Effector memory CD8-positive, alpha-beta T cell (primary cell): ENCODE measurements at regions not wholly inside any gene's neighbourhood (a gene's known extent, or its start where the extent isn't known, plus 50 kb on each side); places are given as distances from the start of the nearest gene placed in this dataset.
"Not testable (repeated sequence)": the region's sequence is repeated elsewhere in the genome, so short reads cannot be mapped to it uniquely, and the experiment has no call there.

Source experiments
- ATAC-seq: fragments of 150-1000 bp; cut with Tn5 transposase; replicated peaks from 2 replicates; pipeline ENCODE4 v1.10.0; 2021; ENCODE audit warnings: mild to moderate bottlenecking, moderate library complexity
- DNase-seq, 3 experiments: peaks; one replicate each; pipeline ENCODE4 v3.0.0; 2021
- H3K27ac Mint-ChIP-seq, 2 donors: one replicate each; pipeline ENCODE4 v1.8.0; 2022; ENCODE audit warnings: mild to moderate bottlenecking in 2 of 2, mixed read lengths in 2 of 2, moderate library complexity in 2 of 2
- H3K27me3 Mint-ChIP-seq, 2 donors: one replicate each; pipeline ENCODE4 v1.8.0; 2022; ENCODE audit warnings: mixed read lengths in 2 of 2
- H3K36me3 Mint-ChIP-seq: one replicate; pipeline ENCODE4 v1.8.0; 2022; ENCODE audit warnings: mild to moderate bottlenecking, moderate library complexity, mixed read lengths; ENCODE audit not compliant: insufficient read depth
- H3K4me1 Mint-ChIP-seq, 2 donors: one replicate each; pipeline ENCODE4 v1.8.0; 2022; ENCODE audit warnings: low read depth in 2 of 2, mixed read lengths in 2 of 2
- H3K4me3 Mint-ChIP-seq, 2 donors: one replicate each; pipeline ENCODE4 v1.8.0; 2022; ENCODE audit warnings: mild to moderate bottlenecking in 2 of 2, mixed read lengths in 2 of 2, moderate library complexity in 2 of 2
- H3K9me3 Mint-ChIP-seq, 2 donors: one replicate each; pipeline ENCODE4 v1.8.0; 2022; ENCODE audit warnings: mixed read lengths in 2 of 2

DNA sequence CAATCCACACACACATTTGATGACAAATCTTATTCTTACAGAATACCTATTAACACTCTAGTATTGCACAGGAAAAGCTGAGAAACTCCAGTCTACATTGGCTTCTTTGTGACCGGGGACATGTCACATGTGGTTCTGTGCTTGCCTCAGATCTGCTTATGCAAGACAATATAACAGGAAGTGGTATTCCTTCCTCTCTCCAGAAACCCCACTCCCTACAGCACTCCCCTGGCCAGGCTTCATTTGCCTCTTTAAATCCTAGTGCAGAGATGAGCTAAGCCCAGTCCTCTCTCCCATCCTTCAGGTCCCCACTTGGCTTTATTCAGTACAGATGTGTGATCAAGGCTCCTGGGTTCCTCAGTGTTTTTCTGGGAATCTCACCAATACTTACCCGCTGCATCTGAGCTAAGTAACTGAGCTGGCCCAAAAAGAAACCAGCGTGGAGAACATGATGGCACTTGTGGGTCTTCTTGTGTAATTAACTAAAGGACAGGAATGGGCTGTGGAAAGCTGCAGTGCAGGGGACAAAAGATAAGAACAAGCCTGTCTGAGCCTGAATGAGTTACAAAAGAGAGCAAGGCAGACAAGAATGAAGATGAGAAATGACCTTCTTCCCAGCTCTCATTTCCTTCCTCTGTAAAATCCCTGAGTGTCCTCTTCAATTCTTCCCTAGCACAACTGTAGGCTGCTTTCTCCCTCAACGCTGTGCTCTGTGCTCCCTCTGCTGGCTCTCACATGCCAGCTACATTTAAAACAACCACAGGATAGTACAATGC lies 105.6 kb downstream of the HNRNPD start:
- ATAC-seq (peak; percentile 92), DNase-seq (peak; percentile 16 to 21 (median 21))
- peaks cover 8 to 10% of the 10 kb centered on the region in 2 donors for H3K4me1 Mint-ChIP-seq
- no peak overlapping the region for H3K4me3 Mint-ChIP-seq
- no peaks in the 10 kb centered on the region for H3K9me3 Mint-ChIP-seq
- H3K36me3 Mint-ChIP-seq: no peaks in the 10 kb centered on the region
- H3K27me3 Mint-ChIP-seq: peaks cover 8 to 32% of the 10 kb centered on the region in 2 donors
- H3K27ac Mint-ChIP-seq: no peak overlapping the region

GRCh38 chr4:82267506-82267905 lies 106.3 kb downstream of the HNRNPD start:
- no peak overlapping the region for H3K27ac Mint-ChIP-seq
- ATAC-seq (no peak), DNase-seq (no peak)
- H3K4me1 Mint-ChIP-seq: peaks cover 8 to 10% of the 10 kb centered on the region in 2 donors
- peaks cover 9 to 26% of the 10 kb centered on the region in 2 donors for H3K27me3 Mint-ChIP-seq
- no peaks in the 10 kb centered on the region for H3K9me3 Mint-ChIP-seq
- no peaks in the 10 kb centered on the region for H3K36me3 Mint-ChIP-seq
- H3K4me3 Mint-ChIP-seq: no peak overlapping the region

DNA sequence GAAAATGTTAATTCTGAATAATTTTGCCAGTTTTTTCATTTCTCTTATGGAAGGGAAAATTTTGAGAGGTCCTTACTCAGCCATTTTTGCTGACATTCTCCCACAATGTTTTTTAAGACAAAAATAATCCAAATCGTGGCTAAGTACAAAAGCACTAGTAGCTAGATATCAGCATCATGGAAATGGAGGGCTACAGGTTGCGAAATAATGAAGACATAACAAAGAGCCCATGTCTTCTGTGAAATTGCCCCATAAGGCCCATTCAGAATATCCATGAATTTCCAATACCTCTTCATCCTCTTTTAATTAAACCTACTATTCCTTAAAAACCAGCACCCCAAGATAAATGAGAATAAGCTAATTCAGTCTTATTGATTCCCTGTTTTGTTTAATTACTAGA lies 107.4 kb downstream of the HNRNPD start:
- H3K27me3 Mint-ChIP-seq: peaks cover 9 to 34% of the 10 kb centered on the region in 2 donors
- peaks cover 8 to 10% of the 10 kb centered on the region in 2 donors for H3K4me1 Mint-ChIP-seq
- no peak overlapping the region for H3K27ac Mint-ChIP-seq
- no peak for ATAC-seq
- H3K36me3 Mint-ChIP-seq: no peaks in the 10 kb centered on the region
- no peak for DNase-seq
- no peak overlapping the region for H3K4me3 Mint-ChIP-seq
- H3K9me3 Mint-ChIP-seq: no peaks in the 10 kb centered on the region

DNA sequence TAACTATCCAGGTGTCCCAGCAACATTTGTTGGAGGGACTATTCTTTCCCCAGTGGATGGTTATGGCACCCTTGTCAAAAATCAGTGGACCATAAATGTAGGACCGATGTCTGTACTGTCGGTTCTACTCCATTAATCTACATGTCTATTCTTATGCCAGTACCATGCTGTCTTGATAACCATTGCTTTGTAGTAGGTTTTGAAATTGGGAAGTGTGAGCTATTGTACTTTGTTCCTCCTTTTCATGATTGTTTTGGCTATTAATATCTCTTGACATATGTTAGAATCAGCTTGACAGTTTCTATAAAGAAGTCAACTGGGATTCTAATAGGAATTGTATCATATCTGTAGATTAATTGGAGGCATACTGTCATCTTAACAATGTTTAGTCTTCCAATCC lies 112.7 kb downstream of the HNRNPD start:
- no peaks in the 10 kb centered on the region for H3K36me3 Mint-ChIP-seq
- ATAC-seq: no peak
- H3K4me1 Mint-ChIP-seq: no peaks in the 10 kb centered on the region
- no peaks in the 10 kb centered on the region for H3K9me3 Mint-ChIP-seq
- H3K27me3 Mint-ChIP-seq: peaks cover 22 to 29% of the 10 kb centered on the region in 2 donors
- DNase-seq: no peak
- no peak overlapping the region for H3K27ac Mint-ChIP-seq
- H3K4me3 Mint-ChIP-seq: no peak overlapping the region

- Mint-ChIP-seq H3K9me3 (no peaks in the 10 kb centered on the region), H3K4me1 (no peaks in the 10 kb centered on the region), H3K36me3 (no peaks in the 10 kb centered on the region), H3K4me3 (no peak overlapping the region), H3K27me3 (peaks cover 22 to 29% of the 10 kb centered on the region in 2 donors), H3K27ac (no peak overlapping the region)
- no peak for DNase-seq
- ATAC-seq: no peak
Measured at GRCh38 chr4:82260632-82261031, 113.2 kb downstream of the HNRNPD start.

- ATAC-seq: no peak
- Mint-ChIP-seq H3K36me3 (no peaks in the 10 kb centered on the region), H3K9me3 (no peaks in the 10 kb centered on the region), H3K4me3 (no peak overlapping the region), H3K4me1 (no peaks in the 10 kb centered on the region), H3K27ac (no peak overlapping the region), H3K27me3 (peaks cover 7 to 14% of the 10 kb centered on the region in 2 donors)
- no peak for DNase-seq
Measured at GRCh38 chr4:82256718-82257117, 117.1 kb downstream of the HNRNPD start.

- Mint-ChIP-seq H3K4me3 (no peak overlapping the region), H3K4me1 (no peaks in the 10 kb centered on the region)
- ATAC-seq: no peak
Measured at GRCh38 chr4:82255657-82256056, 118.1 kb downstream of the HNRNPD start.

GRCh38 chr4:82248903-82249632 lies 124.7 kb downstream of the HNRNPD start:
- Mint-ChIP-seq H3K27me3 (peaks cover 0 to 17% of the 10 kb centered on the region in 2 donors), H3K36me3 (no peaks in the 10 kb centered on the region), H3K4me3 (no peak overlapping the region), H3K9me3 (no peaks in the 10 kb centered on the region), H3K27ac (no peak overlapping the region), H3K4me1 (no peaks in the 10 kb centered on the region)
- DNase-seq: no peak
- ATAC-seq: no peak

More at GRCh38 chr4:82255657-82256056, 118.1 kb downstream of the HNRNPD start:
- H3K9me3 Mint-ChIP-seq: no peaks in the 10 kb centered on the region
- H3K36me3 Mint-ChIP-seq: no peaks in the 10 kb centered on the region
- peaks cover 7 to 14% of the 10 kb centered on the region in 2 donors for H3K27me3 Mint-ChIP-seq
- no peak for DNase-seq
- no peak overlapping the region for H3K27ac Mint-ChIP-seq

DNA sequence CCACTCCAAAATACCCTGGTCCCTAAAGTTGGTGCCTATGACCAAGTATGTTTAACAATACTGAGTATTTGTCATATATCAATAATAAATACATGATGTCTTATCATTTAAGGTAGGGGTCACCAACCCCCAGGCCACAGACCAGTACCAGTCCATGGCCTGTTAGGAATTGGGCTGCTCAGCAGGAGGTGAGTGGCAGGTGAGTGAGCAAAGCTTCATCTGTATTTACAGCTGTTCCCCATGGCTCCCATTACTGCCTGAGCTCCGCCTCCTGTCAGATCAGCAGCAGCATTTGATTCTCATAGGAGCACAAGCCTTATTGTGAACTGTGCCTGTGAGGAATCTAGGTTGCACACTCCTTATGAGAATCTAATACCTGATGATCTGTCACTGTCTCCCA lies 126.2 kb downstream of the HNRNPD start:
- Mint-ChIP-seq H3K27me3 (peaks cover 0 to 17% of the 10 kb centered on the region in 2 donors), H3K9me3 (no peaks in the 10 kb centered on the region), H3K36me3 (no peaks in the 10 kb centered on the region), H3K4me3 (no peak overlapping the region), H3K4me1 (no peaks in the 10 kb centered on the region), H3K27ac (no peak overlapping the region)
- DNase-seq (no peak), ATAC-seq (no peak)

GRCh38 chr4:82247171-82247570 lies 126.6 kb downstream of the HNRNPD start:
- no peaks in the 10 kb centered on the region for H3K9me3 Mint-ChIP-seq
- no peaks in the 10 kb centered on the region for H3K4me1 Mint-ChIP-seq
- H3K36me3 Mint-ChIP-seq: no peaks in the 10 kb centered on the region
- peaks cover 0 to 17% of the 10 kb centered on the region in 2 donors for H3K27me3 Mint-ChIP-seq
- H3K4me3 Mint-ChIP-seq: no peak overlapping the region
- ATAC-seq: no peak
- no peak overlapping the region for H3K27ac Mint-ChIP-seq
- DNase-seq: no peak

- no peak for ATAC-seq
- no peaks in the 10 kb centered on the region for H3K36me3 Mint-ChIP-seq
- no peaks in the 10 kb centered on the region for H3K9me3 Mint-ChIP-seq
- no peak overlapping the region for H3K4me3 Mint-ChIP-seq
- DNase-seq: no peak
- H3K4me1 Mint-ChIP-seq: no peaks in the 10 kb centered on the region
- H3K27me3 Mint-ChIP-seq: peaks cover 8 to 10% of the 10 kb centered on the region in 2 donors
- H3K27ac Mint-ChIP-seq: no peak overlapping the region
Measured at GRCh38 chr4:82241534-82241933, 132.3 kb downstream of the HNRNPD start.

GRCh38 chr4:82240410-82240809 lies 133.4 kb downstream of the HNRNPD start:
- no peaks in the 10 kb centered on the region for H3K36me3 Mint-ChIP-seq
- no peaks in the 10 kb centered on the region for H3K9me3 Mint-ChIP-seq
- no peak overlapping the region for H3K4me3 Mint-ChIP-seq
- no peak for DNase-seq
- H3K27me3 Mint-ChIP-seq: peaks cover 15% of the 10 kb centered on the region in 2 donors
- ATAC-seq: no peak
- H3K4me1 Mint-ChIP-seq: no peaks in the 10 kb centered on the region
- H3K27ac Mint-ChIP-seq: no peak overlapping the region

DNA sequence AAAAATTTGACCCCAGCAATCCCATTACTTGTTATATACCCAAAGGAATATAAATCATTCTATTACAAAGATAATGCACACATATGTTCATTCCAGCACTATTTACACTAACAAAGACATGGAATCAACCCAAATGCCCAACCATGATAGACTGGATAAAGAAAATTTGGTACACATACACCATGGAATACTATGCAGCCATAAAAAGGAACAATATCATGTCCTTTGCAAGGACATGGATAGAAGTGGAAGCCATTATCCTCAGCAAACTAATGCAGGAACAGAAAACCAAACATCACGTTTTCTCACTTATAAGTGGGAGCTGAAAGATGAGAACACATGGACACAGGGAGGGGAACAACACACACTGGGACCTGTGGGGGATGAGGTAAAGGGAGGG lies 136.6 kb downstream of the HNRNPD start:
- not testable (repeated sequence) for H3K27ac Mint-ChIP-seq, DNase-seq, ATAC-seq, H3K36me3 Mint-ChIP-seq, H3K4me3 Mint-ChIP-seq, H3K9me3 Mint-ChIP-seq, H3K4me1 Mint-ChIP-seq
- H3K27me3 Mint-ChIP-seq: peaks cover 15 to 24% of the 10 kb centered on the region in 2 donors

DNA sequence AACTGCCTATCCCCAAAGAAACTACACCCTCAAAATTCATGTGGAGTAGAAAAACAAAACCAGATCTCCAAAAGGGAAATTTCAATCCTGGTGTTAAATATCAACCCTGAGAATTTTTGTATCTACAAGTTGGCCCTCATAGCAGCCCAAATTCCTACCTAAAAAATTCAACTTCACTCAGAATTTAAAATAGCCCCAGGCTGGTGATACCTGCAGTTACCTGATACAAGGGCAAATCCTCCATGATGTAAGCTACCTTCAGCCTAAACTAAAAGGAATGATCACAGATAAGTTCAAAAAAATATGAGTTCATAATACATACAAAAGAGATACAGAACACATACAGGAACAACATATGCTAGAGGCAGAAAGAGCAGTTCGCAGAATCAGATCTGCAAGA lies 138.4 kb downstream of the HNRNPD start:
- H3K9me3 Mint-ChIP-seq: no peaks in the 10 kb centered on the region
- H3K27me3 Mint-ChIP-seq: peaks cover 28 to 38% of the 10 kb centered on the region in 2 donors
- no peaks in the 10 kb centered on the region for H3K4me1 Mint-ChIP-seq
- DNase-seq: no peak
- H3K27ac Mint-ChIP-seq: no peak overlapping the region
- no peak for ATAC-seq
- H3K36me3 Mint-ChIP-seq: no peaks in the 10 kb centered on the region
- H3K4me3 Mint-ChIP-seq: no peak overlapping the region
